Gastroesophageal sphincter (tissue), 4 donors: ENCODE measurements at regions not wholly inside any gene's neighbourhood (a gene's known extent, or its start where the extent isn't known, plus 50 kb on each side); places are given as distances from the start of the nearest gene placed in this dataset.

ENCODE experiments used
- ATAC-seq: fragments of 150-250 bp; one replicate; pipeline ENCODE4 v1.9.1; 2016; ENCODE audit warnings: mild to moderate bottlenecking, moderate library complexity
- H3K27ac ChIP-seq, 4 donors: fragments of 200-600 bp; sonication (generic) in 3 of 4; 1 replicate in 3 of 4; 2 replicates in 1 of 4; pipeline ENCODE4 v1.5.1; 2016 to 2019
- H3K27me3 ChIP-seq: fragments of 200-600 bp; sonication (generic); one replicate; pipeline ENCODE4 v1.5.1; 2019
- H3K36me3 ChIP-seq, 2 donors: fragments of 200-600 bp; sonication (generic); one replicate each; pipeline ENCODE4 v1.5.1; 2019; ENCODE audit warnings: control low read depth in 1 of 2
- H3K4me1 ChIP-seq, 3 donors: fragments of 200-600 bp; sonication (generic); 1 replicate in 2 of 3; 2 replicates in 1 of 3; pipeline ENCODE4 v1.5.1; 2016 to 2019; ENCODE audit warnings: control low read depth in 2 of 3
- H3K4me3 ChIP-seq, 2 donors: fragments of 200-600 bp; sonication (generic); one replicate each; pipeline ENCODE4 v1.5.1; 2019; ENCODE audit warnings: mild to moderate bottlenecking in 1 of 2, moderate library complexity in 1 of 2
- H3K9me3 ChIP-seq, 3 donors: fragments of 200-600 bp; sonication (generic); one replicate each; pipeline ENCODE4 v1.5.1; 2017 to 2019; ENCODE audit warnings: control low read depth in 2 of 3
- CTCF ChIP-seq, 4 experiments: fragments of 200-600 bp in 2 of 4; fragments of 450-650 bp in 2 of 4; sonication (generic) in 1 of 4; IDR thresholded peaks; one replicate each; pipeline ENCODE4 v1.5.1; 2017 to 2019; ENCODE audit warnings: antibody characterized with exemption in 4 of 4, mild to moderate bottlenecking in 2 of 4, moderate library complexity in 2 of 4
- EP300 ChIP-seq: sonication (generic); formaldehyde crosslinking; IDR thresholded peaks from one replicate; pipeline ENCODE4 v1.6.1; 2017; ENCODE audit warnings: antibody characterized with exemption, mild to moderate bottlenecking
- POLR2A ChIP-seq, 2 donors: fragments of 450-650 bp; IDR thresholded peaks; one replicate each; pipeline ENCODE4 v1.6.1; 2017; ENCODE audit warnings: antibody characterized with exemption in 2 of 2, mild to moderate bottlenecking in 2 of 2, moderate library complexity in 1 of 2
- POLR2AphosphoS5 ChIP-seq: sonication (generic); formaldehyde crosslinking; IDR thresholded peaks from one replicate; pipeline ENCODE4 v1.6.1; 2017; ENCODE audit warnings: antibody characterized with exemption
- WGBS, 2 donors: methylation state at CpG; one replicate each; pipeline ENCODE4 v1.1.5; 2018; ENCODE audit warnings: low coverage in 1 of 2; 5-methylcytosine and 5-hydroxymethylcytosine counted together

DNA sequence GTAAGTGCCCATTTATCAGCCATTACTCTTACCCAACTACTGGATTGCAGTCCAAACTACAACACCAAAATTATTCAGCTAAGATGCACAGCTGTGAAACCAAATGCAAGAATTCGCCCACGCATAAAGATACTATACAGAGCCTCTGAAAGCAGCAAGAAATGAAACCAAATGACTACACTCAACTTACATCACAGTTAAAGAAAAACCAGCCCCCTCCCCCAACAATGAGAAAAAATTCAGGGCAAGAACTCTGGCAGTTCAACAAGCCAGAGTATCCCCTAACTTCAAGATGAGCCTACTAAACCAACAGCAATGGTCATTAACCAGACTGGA, 209.1 kb upstream of the VWC2 start:
- H3K27ac ChIP-seq, result no peak overlapping the region
- no peak overlapping the region for H3K4me3 ChIP-seq
- H3K4me1 ChIP-seq, result no peaks in the 10 kb centered on the region
- TF ChIP-seq EP300 (no peak), CTCF (IDR thresholded peaks at IDR 0.05) (no peak), POLR2A (IDR thresholded peaks at IDR 0.05) (no peak), POLR2AphosphoS5 (no peak)
- H3K9me3 ChIP-seq, result peaks cover 0 to 26% (median 0%) of the 10 kb centered on the region in 3 donors
- no peaks in the 10 kb centered on the region for H3K36me3 ChIP-seq
- no peaks in the 10 kb centered on the region for H3K27me3 ChIP-seq
- no peak for ATAC-seq
- WGBS, 2 donors, result 76% methylated on average over 2 of the region's 2 CpGs; no CpG with 5 or more reads in 1 of the 2 donors

GRCh38 chr7:49577576-49577975, 195.9 kb upstream of the VWC2 start:
- Histone ChIP-seq H3K4me1 (no peaks in the 10 kb centered on the region), H3K27ac (no peak overlapping the region), H3K27me3 (peaks cover 9% of the 10 kb centered on the region), H3K4me3 (no peak overlapping the region), H3K9me3 (no peaks in the 10 kb centered on the region), H3K36me3 (no peaks in the 10 kb centered on the region)
- no peak for ATAC-seq
- no peak for TF ChIP-seq EP300
- TF ChIP-seq POLR2A (IDR thresholded peaks at IDR 0.05), result no peak
- TF ChIP-seq CTCF (IDR thresholded peaks at IDR 0.05), result no peak
- no peak for TF ChIP-seq POLR2AphosphoS5

DNA sequence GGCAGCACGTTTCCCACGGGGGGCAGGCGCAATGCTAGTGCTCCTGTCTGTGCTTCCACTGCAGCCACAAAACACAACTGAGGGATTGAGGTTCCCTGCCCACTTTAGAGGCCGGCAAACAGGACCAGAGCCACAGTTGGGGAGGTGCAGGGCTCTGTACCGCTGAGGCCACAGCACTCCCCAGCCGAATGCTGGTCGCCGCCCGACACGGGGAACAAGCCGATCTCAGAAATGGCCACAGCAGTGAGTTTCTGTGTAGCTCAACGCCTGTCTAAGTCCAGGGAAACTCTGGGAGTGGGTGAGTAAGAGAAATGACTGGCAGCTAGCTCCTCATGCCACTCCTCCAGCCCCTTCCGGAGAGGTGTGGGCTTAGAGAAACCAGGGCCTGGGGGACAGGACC, 194.0 kb upstream of the VWC2 start:
- 60 to 78% methylated on average over 1 to 3 of the region's 13 CpGs for WGBS, 2 donors
- H3K27ac ChIP-seq, result no peak overlapping the region

DNA sequence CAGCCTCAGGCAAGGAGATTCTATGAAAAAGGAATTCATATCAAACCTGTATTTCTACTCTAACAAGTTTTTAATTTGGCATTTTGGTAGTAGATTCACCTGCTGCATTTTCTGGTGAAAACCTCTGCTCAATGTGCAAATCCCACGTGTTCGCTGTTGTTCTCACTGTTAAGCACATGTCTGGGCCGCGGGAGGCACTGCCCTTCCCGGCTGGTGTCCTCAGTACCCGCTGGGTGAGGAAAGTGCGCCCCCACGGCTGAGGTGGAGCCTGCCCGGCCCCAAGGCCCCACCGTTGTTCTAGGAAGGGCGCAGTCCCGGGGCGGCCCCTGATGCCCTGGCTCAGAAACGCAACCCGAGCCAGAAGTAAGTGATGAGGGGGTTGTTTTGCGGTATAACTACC, 193.4 kb upstream of the VWC2 start:
- WGBS, 2 donors, result 100% methylated on average over 1 of the region's 16 CpGs; no CpG with 5 or more reads in 1 of the 2 donors
- no peaks in the 10 kb centered on the region for H3K36me3 ChIP-seq
- no peak for ATAC-seq
- no peak overlapping the region for H3K27ac ChIP-seq
- no peaks in the 10 kb centered on the region for H3K4me1 ChIP-seq
- H3K4me3 ChIP-seq, result no peak overlapping the region
- H3K9me3 ChIP-seq, result no peaks in the 10 kb centered on the region
- TF ChIP-seq POLR2AphosphoS5 (no peak), POLR2A (IDR thresholded peaks at IDR 0.05) (no peak), EP300 (no peak), CTCF (IDR thresholded peaks at IDR 0.05) (no peak)
- H3K27me3 ChIP-seq, result peaks cover 9% of the 10 kb centered on the region

More for the DNA sequence above, 194.0 kb upstream of the VWC2 start:
- Histone ChIP-seq H3K9me3 (no peaks in the 10 kb centered on the region), H3K27me3 (peaks cover 9% of the 10 kb centered on the region), H3K4me1 (no peaks in the 10 kb centered on the region), H3K36me3 (no peaks in the 10 kb centered on the region), H3K4me3 (no peak overlapping the region)
- TF ChIP-seq CTCF (IDR thresholded peaks at IDR 0.05) (no peak), POLR2AphosphoS5 (no peak), EP300 (no peak), POLR2A (IDR thresholded peaks at IDR 0.05) (no peak)
- ATAC-seq, result no peak

GRCh38 chr7:49580761-49581160, 192.7 kb upstream of the VWC2 start:
- peaks cover 9% of the 10 kb centered on the region for H3K27me3 ChIP-seq
- no peaks in the 10 kb centered on the region for H3K9me3 ChIP-seq
- ATAC-seq, result no peak
- no peak overlapping the region for H3K27ac ChIP-seq
- WGBS, 2 donors, result 31 to 33% methylated on average over 1 of the region's 1 CpG
- H3K4me3 ChIP-seq, result no peak overlapping the region
- no peaks in the 10 kb centered on the region for H3K4me1 ChIP-seq
- TF ChIP-seq POLR2A (IDR thresholded peaks at IDR 0.05), result no peak
- no peak for TF ChIP-seq EP300
- TF ChIP-seq CTCF (IDR thresholded peaks at IDR 0.05), result no peak
- TF ChIP-seq POLR2AphosphoS5, result no peak
- H3K36me3 ChIP-seq, result no peaks in the 10 kb centered on the region
